ENCODE measurements at regions not wholly inside any gene's neighbourhood (a gene's known extent, or its start where the extent isn't known, plus 50 kb on each side); places are given as distances from the start of the nearest gene placed in this dataset.

DNA sequence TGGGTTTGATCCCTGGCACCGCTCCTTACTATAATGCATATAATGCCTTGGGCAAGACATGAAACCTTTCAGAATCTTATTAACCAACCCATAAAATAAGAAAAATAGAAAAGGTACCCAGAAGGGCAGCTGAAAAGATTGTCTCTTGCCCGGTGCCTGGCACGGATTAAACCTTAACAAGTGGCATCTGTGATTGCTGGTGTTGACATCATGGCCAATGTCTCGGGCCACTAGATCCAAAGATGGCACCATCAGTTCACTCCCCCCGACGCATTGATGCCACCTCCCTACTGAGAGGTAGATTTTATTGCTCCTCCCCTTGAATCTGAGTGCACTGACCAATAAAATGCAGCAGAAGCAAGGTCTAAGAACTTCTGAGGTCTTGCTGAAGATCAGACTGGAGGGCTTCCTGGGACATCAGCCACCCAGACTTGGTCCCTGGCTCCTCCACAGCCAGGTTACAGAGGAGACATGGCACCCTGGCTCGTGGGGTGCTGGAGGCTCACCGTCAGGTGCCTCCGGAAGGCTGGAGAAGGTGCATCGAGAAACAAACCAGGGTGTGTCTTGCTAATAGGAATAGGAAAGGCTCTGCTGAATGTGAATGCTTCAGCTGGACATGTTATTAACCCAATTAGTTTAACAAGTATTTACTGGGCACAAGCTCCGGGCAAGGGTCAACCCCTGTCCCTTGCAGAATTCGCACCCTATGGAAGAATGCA, 80.0 kb upstream of the COL5A1 start:
- peaks cover 7% of the 10 kb centered on the region for H3K9me1 ChIP-seq (ENCODE audit: insufficient read depth, low read length)
- no peak overlapping the region for H2AK9ac ChIP-seq (replicated peaks; ENCODE audit: low read depth, low read length, poor library complexity)
- no peak overlapping the region for H3K9ac ChIP-seq (ENCODE audit: low read depth, low read length)
- H3K4me1 ChIP-seq (ENCODE audit: control insufficient read depth, insufficient read depth, low read length) = peaks cover 2% of the 10 kb centered on the region; the same call in 1 of the 2 replicates
- ChIA-PET CTCF (no interaction called here), POLR2A (ENCODE audit: unreplicated experiment) (interaction anchor here (0.6 kb wide), 3 partner anchors 25 to 241 kb away, joined by 4 to 12 read pairs (median 11); no protein-coding TSS in a partner anchor)
- no CpG with 5 or more reads among the region's 12 CpGs for WGBS, 2 experiments (ENCODE audit: extremely low coverage in 2 of 2, insufficient read length in 1 of 2)
- in situ Hi-C loops (cut with MboI; ENCODE audit: low sequenced_read_pairs) = no loop called here
- H2AK5ac ChIP-seq (ENCODE audit: low read depth, low read length) = no peak overlapping the region
- BruUV-seq (replicated peaks) = no TSS peak
- dilution Hi-C loops (cut with HindIII; ENCODE audit: low sequenced_read_pairs, unreplicated experiment) = no loop called here
- no peak overlapping the region for H2BK5ac ChIP-seq (ENCODE audit: low read depth, low read length, poor library complexity, severe bottlenecking)
- DNase-seq = no peak
- no peak overlapping the region for H4K8ac ChIP-seq (ENCODE audit: low read depth in 2 of 2, low read length in 2 of 2)
- H2BK120ac ChIP-seq (ENCODE audit: low read depth, low read length) = no peak overlapping the region
- ATAC-seq (ENCODE audit: low read depth) = no peak
- no peak overlapping the region for H4K91ac ChIP-seq (ENCODE audit: insufficient read depth, low read depth, low read length)
- no peak overlapping the region for H3K18ac ChIP-seq (ENCODE audit: low read depth, low read length)
- H4K5ac ChIP-seq (ENCODE audit: low read depth, low read length) = no peak overlapping the region
- H3K56ac ChIP-seq (ENCODE audit: extremely low read depth, insufficient read depth, low read length) = no peak overlapping the region
- no peaks in the 10 kb centered on the region for H3K27me3 ChIP-seq (ENCODE audit: control insufficient read depth, insufficient read depth, low read length)
- H3K79me1 ChIP-seq (ENCODE audit: low read depth in 1 of 2, low read length in 2 of 2) = no peaks in the 10 kb centered on the region
- no peaks in the 10 kb centered on the region; the same call in 1 of the 2 replicates for H3K9me3 ChIP-seq (ENCODE audit: control insufficient read depth, insufficient read depth, low read length)
- H3K4me2 ChIP-seq (ENCODE audit: low read depth, low read length) = no peak overlapping the region
- H2BK15ac ChIP-seq (ENCODE audit: low read depth, low read length) = no peak overlapping the region
- H3K14ac ChIP-seq (replicated peaks; ENCODE audit: low read depth, low read length) = no peak overlapping the region
- H3K27ac ChIP-seq (ENCODE audit: insufficient read depth, low read length) = no peak overlapping the region
- no peaks in the 10 kb centered on the region for H3K36me3 ChIP-seq (ENCODE audit: control insufficient read depth, insufficient read depth, low read length)
- intact Hi-C loops (cut with micrococcal nuclease) = no loop called here
- TF ChIP-seq POLR2A (IDR thresholded peaks at IDR 0.05; ENCODE audit: low read depth, low read length) (no peak), RCOR1 (IDR thresholded peaks at IDR 0.05; ENCODE audit: insufficient replicate concordance, low read length) (no peak), RAD21 (IDR thresholded peaks at IDR 0.05; ENCODE audit: low read length) (no peak), FOS (IDR thresholded peaks at IDR 0.05; ENCODE audit: low read depth, low read length) (no peak), MAZ (IDR thresholded peaks at IDR 0.05; ENCODE audit: borderline replicate concordance, low read depth, low read length) (no peak), NFE2L2 (IDR thresholded peaks at IDR 0.05; ENCODE audit: low read depth, low read length) (no peak), SMC3 (IDR thresholded peaks at IDR 0.05; ENCODE audit: low read depth, low read length) (no peak), MXI1 (IDR thresholded peaks at IDR 0.05; ENCODE audit: borderline replicate concordance, low read depth, low read length) (no peak), RFX5 (IDR thresholded peaks at IDR 0.05; ENCODE audit: low read depth, low read length) (no peak), CEBPB (IDR thresholded peaks at IDR 0.05; ENCODE audit: low read depth, low read length) (no peak)
- TF ChIP-seq, protein P1, sequence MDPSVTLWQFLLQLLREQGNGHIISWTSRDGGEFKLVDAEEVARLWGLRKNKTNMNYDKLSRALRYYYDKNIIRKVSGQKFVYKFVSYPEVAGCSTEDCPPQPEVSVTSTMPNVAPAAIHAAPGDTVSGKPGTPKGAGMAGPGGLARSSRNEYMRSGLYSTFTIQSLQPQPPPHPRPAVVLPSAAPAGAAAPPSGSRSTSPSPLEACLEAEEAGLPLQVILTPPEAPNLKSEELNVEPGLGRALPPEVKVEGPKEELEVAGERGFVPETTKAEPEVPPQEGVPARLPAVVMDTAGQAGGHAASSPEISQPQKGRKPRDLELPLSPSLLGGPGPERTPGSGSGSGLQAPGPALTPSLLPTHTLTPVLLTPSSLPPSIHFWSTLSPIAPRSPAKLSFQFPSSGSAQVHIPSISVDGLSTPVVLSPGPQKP (IDR thresholded peaks at IDR 0.05; ENCODE audit: borderline replicate concordance, low read depth, low read length) = no peak
- TF ChIP-seq, protein P2, sequence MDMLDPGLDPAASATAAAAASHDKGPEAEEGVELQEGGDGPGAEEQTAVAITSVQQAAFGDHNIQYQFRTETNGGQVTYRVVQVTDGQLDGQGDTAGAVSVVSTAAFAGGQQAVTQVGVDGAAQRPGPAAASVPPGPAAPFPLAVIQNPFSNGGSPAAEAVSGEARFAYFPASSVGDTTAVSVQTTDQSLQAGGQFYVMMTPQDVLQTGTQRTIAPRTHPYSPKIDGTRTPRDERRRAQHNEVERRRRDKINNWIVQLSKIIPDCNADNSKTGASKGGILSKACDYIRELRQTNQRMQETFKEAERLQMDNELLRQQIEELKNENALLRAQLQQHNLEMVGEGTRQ (IDR thresholded peaks at IDR 0.05; ENCODE audit: low read depth, low read length) = no peak
- H2AFZ ChIP-seq (replicated peaks; ENCODE audit: low read length, poor library complexity) = no peak overlapping the region
- no peak overlapping the region for H3K4me3 ChIP-seq (ENCODE audit: insufficient read depth, low read depth, low read length)
- no peaks in the 10 kb centered on the region for H4K20me1 ChIP-seq (ENCODE audit: insufficient read depth, low read length)
- H3K4ac ChIP-seq (ENCODE audit: low read depth, low read length) = no peak overlapping the region
- H3K23ac ChIP-seq (ENCODE audit: low read depth, low read length) = no peak overlapping the region
- H2BK20ac ChIP-seq (ENCODE audit: low read depth, low read length) = no peak overlapping the region

Data from IMR-90 (cell line).